ENCODE measurements at regions not wholly inside any gene's neighbourhood (a gene's known extent, or its start where the extent isn't known, plus 50 kb on each side); places are given as distances from the start of the nearest gene placed in this dataset.

GRCh38 chrX:143206966-143207365 lies 181.2 kb downstream of the SPANXN4 start:
- no peak for TF ChIP-seq POLR2AphosphoS5 (IDR thresholded peaks at IDR 0.05; ENCODE audit: borderline replicate concordance, low read depth, low read length)
- no peak for TF ChIP-seq EZH2 (IDR thresholded peaks at IDR 0.05)
- no peak for TF ChIP-seq FOXP2 (optimal IDR thresholded peaks at IDR 0.05; ENCODE audit: control extremely low read depth, extremely low read length, insufficient read depth)
